ENCODE measurements at regions not wholly inside any gene's neighbourhood (a gene's known extent, or its start where the extent isn't known, plus 50 kb on each side); places are given as distances from the start of the nearest gene placed in this dataset.

DNA sequence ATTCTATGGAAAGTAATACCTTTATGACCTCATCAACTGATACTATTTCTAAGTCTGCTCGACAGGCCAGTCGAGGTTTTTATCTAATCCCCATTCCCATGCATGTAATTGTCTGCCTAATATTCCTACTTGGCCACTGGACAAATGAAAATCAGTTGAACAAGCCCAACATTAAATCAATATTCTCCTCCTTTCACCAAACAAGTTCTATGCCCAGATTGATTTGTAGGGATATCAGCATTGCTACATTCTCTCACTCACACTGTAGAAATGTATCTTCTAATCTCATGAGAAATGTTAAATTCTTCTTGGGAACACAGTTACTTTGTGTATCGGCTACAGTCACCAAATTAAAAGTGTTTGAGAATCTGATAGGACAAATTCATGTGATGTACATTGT lies 208.8 kb upstream of the CTNND2 start:
- H3K9me3 Mint-ChIP-seq: no peaks in the 10 kb centered on the region
- no peaks in the 10 kb centered on the region for H3K36me3 Mint-ChIP-seq (ENCODE audit: insufficient read depth in 1 of 3, low read depth in 3 of 3)
- Histone ChIP-seq H3K9me3 (ENCODE audit: control insufficient read depth, low read depth, low read length) (no peaks in the 10 kb centered on the region), H4K91ac (ENCODE audit: insufficient read length, low read depth, low read length) (no peak overlapping the region), H3T11ph (ENCODE audit: low read length) (no peak overlapping the region), H3K4me1 (ENCODE audit: insufficient read depth, low read length) (no peaks in the 10 kb centered on the region), H2BK120ac (ENCODE audit: low read depth, low read length, poor library complexity, severe bottlenecking) (no peak overlapping the region), H3K27me3 (ENCODE audit: insufficient read depth, low read length) (no peaks in the 10 kb centered on the region), H3K56ac (ENCODE audit: insufficient read length, low read depth, low read length) (no peak overlapping the region), H4K20me1 (ENCODE audit: control insufficient read depth, insufficient read depth, insufficient read length) (no peaks in the 10 kb centered on the region), H2BK20ac (ENCODE audit: low read depth, low read length, poor library complexity, severe bottlenecking) (no peak overlapping the region), H2AK5ac (ENCODE audit: insufficient read length, low read length) (no peak overlapping the region), H2BK5ac (ENCODE audit: insufficient read length, low read length) (no peak overlapping the region), H2AFZ (ENCODE audit: low read length) (no peak overlapping the region), H3K18ac (ENCODE audit: insufficient read length, low read depth, low read length) (no peak overlapping the region), H2BK12ac (ENCODE audit: insufficient read length, low read depth, low read length) (no peak overlapping the region), H3K23ac (ENCODE audit: insufficient read length, low read depth, low read length) (no peak overlapping the region), H3K79me2 (ENCODE audit: insufficient read depth, low read length) (no peaks in the 10 kb centered on the region), H3K4ac (ENCODE audit: low read depth, low read length) (no peak overlapping the region), H3K4me2 (ENCODE audit: insufficient read depth, insufficient read length, low read length) (no peak overlapping the region), H4K8ac (replicated peaks; ENCODE audit: insufficient read length, low read depth, low read length) (no peak overlapping the region), H3K23me2 (ENCODE audit: insufficient read length, low read depth, low read length, poor library complexity, severe bottlenecking) (no peaks in the 10 kb centered on the region), H3K79me1 (ENCODE audit: insufficient read depth, low read depth, low read length, poor library complexity, severe bottlenecking) (no peaks in the 10 kb centered on the region), H3K9ac (ENCODE audit: extremely low read depth, insufficient read length, low read length) (no peak overlapping the region), H3K27ac (ENCODE audit: insufficient read length, low read depth, low read length) (no peak overlapping the region), H3K14ac (ENCODE audit: insufficient read depth, low read length) (no peak overlapping the region), H4K5ac (ENCODE audit: insufficient read length, low read depth, low read length) (no peak overlapping the region), H2BK15ac (ENCODE audit: low read depth, low read length) (no peak overlapping the region)
- no peak overlapping the region for H3K4me3 Mint-ChIP-seq
- no peaks in the 10 kb centered on the region for H3K4me1 Mint-ChIP-seq
- WGBS (ENCODE audit: extremely low coverage, insufficient read length, low lambda C conversion rate): no CpG with 5 or more reads among the region's 3 CpGs
- TF ChIP-seq CTCF (conservative IDR thresholded peaks at IDR 0.05): no peak
- no peak for DNase-seq
- H3K27ac Mint-ChIP-seq: no peak overlapping the region
- H3K27me3 Mint-ChIP-seq (ENCODE audit: low read depth): no peaks in the 10 kb centered on the region
